CD4-positive, alpha-beta T cell (primary cell): ENCODE measurements at regions not wholly inside any gene's neighbourhood (a gene's known extent, or its start where the extent isn't known, plus 50 kb on each side); places are given as distances from the start of the nearest gene placed in this dataset.

Experiments
- ATAC-seq: fragments of 200-7000 bp; cut with Tn5 transposase; one replicate; pipeline ENCODE4 v1.10.0; 2022; ENCODE audit warnings: mild to moderate bottlenecking; ENCODE audit not compliant: poor library complexity
- CTCF ChIA-PET: fragments of 350-600 bp; sonication (Branson Sonifier 250); formaldehyde crosslinking; loops from one replicate; lab custom pipeline; 2021; ENCODE audit warnings: antibody characterized with exemption, inconsistent platforms; lab: Charles Lee
- POLR2A ChIA-PET: fragments of 350-600 bp; sonication (Branson Sonifier 250); formaldehyde crosslinking; loops from one replicate; lab custom pipeline; 2021; ENCODE audit warnings: antibody characterized with exemption, inconsistent platforms; lab: Charles Lee
- DNase-seq, 14 experiments: peaks; one replicate each; pipeline ENCODE4 v3.0.0-alpha.2; 2013 to 2020; ENCODE audit warnings: mixed read lengths in 2 of 14
- H3K27ac ChIP-seq, 2 donors: one replicate each; pipeline versions ENCODE4 v1.5.1 to v1.7.0; 2013; ENCODE audit warnings: low read length in 2 of 2, low read depth in 1 of 2, mild to moderate bottlenecking in 1 of 2
- H3K27me3 ChIP-seq, 2 experiments: 1 replicate in 1 of 2; 2 replicates in 1 of 2; pipeline versions ENCODE4 v1.6.1 to v1.7.0; 2013; ENCODE audit warnings: low read length in 2 of 2, control low read depth in 1 of 2, mild to moderate bottlenecking in 1 of 2, moderate library complexity in 1 of 2; ENCODE audit not compliant: insufficient read depth in 2 of 2, control insufficient read depth in 1 of 2
- H3K36me3 ChIP-seq: one replicate; pipeline ENCODE4 v1.6.1; 2013; ENCODE audit warnings: low read length, control low read depth; ENCODE audit not compliant: insufficient read depth
- H3K4me1 ChIP-seq: one replicate; pipeline ENCODE4 v1.6.1; 2013; ENCODE audit warnings: low read length, control low read depth; ENCODE audit not compliant: insufficient read depth
- H3K4me3 ChIP-seq: one replicate; pipeline ENCODE4 v1.5.1; 2013; ENCODE audit warnings: mild to moderate bottlenecking, low read length, moderate library complexity
- H3K9me3 ChIP-seq, 2 experiments: 1 replicate in 1 of 2; 2 replicates in 1 of 2; pipeline versions ENCODE4 v1.6.1 to v1.7.0; 2013; ENCODE audit warnings: low read length in 2 of 2, mild to moderate bottlenecking in 2 of 2, control low read depth in 1 of 2, moderate library complexity in 1 of 2; ENCODE audit not compliant: control insufficient read depth in 1 of 2, insufficient read depth in 1 of 2
- H3K27ac Mint-ChIP-seq: one replicate; pipeline ENCODE4 v1.8.0; 2020; ENCODE audit warnings: mixed read lengths
- H3K27me3 Mint-ChIP-seq: one replicate; pipeline ENCODE4 v1.8.0; 2021; ENCODE audit warnings: mixed read lengths
- H3K36me3 Mint-ChIP-seq: one replicate; pipeline ENCODE4 v1.8.0; 2021; ENCODE audit warnings: low read depth, mixed read lengths
- H3K4me1 Mint-ChIP-seq: one replicate; pipeline ENCODE4 v1.8.0; 2021; ENCODE audit warnings: low read depth, mixed read lengths
- H3K4me3 Mint-ChIP-seq: one replicate; pipeline ENCODE4 v1.8.0; 2020; ENCODE audit warnings: mild to moderate bottlenecking, mixed read lengths
- H3K9me3 Mint-ChIP-seq: one replicate; pipeline ENCODE4 v1.8.0; 2020; ENCODE audit warnings: mixed read lengths
- intact Hi-C, 2 experiments: fragments of 100-400 bp; cut with DNase I in 1 of 2; cut with micrococcal nuclease in 1 of 2; formaldehyde crosslinking; loops; one replicate each; pipeline versions ENCODE4 v1.15.1 to v1.9.0; 2023 to 2025; cut with DNase I, micrococcal nuclease
- TF ChIP-seq, protein P1 (sequence below): fragments of 200-600 bp; IDR thresholded peaks from one replicate; pipeline ENCODE4 v1.8.0; 2022; ENCODE audit warnings: antibody characterized with exemption, mild to moderate bottlenecking

DNA sequence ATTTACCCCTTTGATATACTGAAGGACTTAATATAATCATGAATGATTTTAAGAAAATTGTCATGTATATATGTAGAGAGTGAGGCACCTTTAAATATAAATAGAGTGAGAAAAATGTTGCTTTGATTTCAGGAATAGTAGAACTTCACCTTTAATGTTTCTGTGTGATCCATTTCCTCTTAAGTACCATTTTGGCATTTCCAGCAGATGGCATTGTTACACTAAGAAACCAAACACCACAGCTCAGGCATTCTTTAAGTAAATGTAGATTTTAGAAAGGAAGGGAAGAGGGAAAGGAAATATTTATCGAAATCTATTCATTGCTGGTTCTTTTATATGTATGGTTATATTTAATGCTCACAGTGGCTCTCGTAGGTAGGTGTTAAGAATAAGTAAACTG is 556.7 kb upstream of the FBXO33 start:
- no peaks in the 10 kb centered on the region for H3K27me3 ChIP-seq
- H3K9me3 ChIP-seq = no peaks in the 10 kb centered on the region
- no peaks in the 10 kb centered on the region for H3K36me3 Mint-ChIP-seq
- no peaks in the 10 kb centered on the region for H3K27me3 Mint-ChIP-seq
- peaks cover 2% of the 10 kb centered on the region for H3K9me3 Mint-ChIP-seq
- TF ChIP-seq, protein P1, sequence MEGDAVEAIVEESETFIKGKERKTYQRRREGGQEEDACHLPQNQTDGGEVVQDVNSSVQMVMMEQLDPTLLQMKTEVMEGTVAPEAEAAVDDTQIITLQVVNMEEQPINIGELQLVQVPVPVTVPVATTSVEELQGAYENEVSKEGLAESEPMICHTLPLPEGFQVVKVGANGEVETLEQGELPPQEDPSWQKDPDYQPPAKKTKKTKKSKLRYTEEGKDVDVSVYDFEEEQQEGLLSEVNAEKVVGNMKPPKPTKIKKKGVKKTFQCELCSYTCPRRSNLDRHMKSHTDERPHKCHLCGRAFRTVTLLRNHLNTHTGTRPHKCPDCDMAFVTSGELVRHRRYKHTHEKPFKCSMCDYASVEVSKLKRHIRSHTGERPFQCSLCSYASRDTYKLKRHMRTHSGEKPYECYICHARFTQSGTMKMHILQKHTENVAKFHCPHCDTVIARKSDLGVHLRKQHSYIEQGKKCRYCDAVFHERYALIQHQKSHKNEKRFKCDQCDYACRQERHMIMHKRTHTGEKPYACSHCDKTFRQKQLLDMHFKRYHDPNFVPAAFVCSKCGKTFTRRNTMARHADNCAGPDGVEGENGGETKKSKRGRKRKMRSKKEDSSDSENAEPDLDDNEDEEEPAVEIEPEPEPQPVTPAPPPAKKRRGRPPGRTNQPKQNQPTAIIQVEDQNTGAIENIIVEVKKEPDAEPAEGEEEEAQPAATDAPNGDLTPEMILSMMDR = no peak
- H3K27ac ChIP-seq = no peak overlapping the region
- POLR2A ChIA-PET = no interaction called here
- CTCF ChIA-PET = no interaction called here
- DNase-seq = peak in 3 of 14 experiments; percentile 8 to 13 (median 10)
- no peak for ATAC-seq
- H3K36me3 ChIP-seq = no peaks in the 10 kb centered on the region
- no peak overlapping the region for H3K4me3 Mint-ChIP-seq
- no peaks in the 10 kb centered on the region for H3K4me1 ChIP-seq
- H3K4me3 ChIP-seq = no peak overlapping the region
- intact Hi-C loops = no loop called here
- H3K27ac Mint-ChIP-seq = no peak overlapping the region
- no peaks in the 10 kb centered on the region for H3K4me1 Mint-ChIP-seq

DNA sequence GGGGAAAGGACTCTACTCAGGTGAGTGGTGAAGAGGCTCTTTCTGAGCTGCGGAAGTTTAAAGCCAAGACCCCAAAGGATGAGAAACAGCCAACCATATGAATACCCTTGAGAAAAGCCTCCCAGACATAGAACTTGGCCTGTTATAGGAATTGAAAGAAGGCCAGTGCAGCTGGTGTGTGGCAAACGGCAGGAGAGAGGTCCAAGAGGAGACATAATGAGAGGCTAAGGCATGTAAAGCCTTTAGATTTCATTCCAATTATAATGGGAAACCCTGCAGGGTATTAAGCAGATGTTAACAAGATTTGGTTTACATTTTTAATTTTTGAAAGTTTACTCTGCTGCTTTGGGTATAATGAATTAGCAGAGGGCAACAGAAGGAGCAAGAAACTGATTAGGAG is 552.1 kb upstream of the FBXO33 start:
- Mint-ChIP-seq H3K27me3 (no peaks in the 10 kb centered on the region), H3K36me3 (no peaks in the 10 kb centered on the region), H3K27ac (no peak overlapping the region), H3K9me3 (no peaks in the 10 kb centered on the region), H3K4me3 (no peak overlapping the region), H3K4me1 (no peaks in the 10 kb centered on the region)
- intact Hi-C loops = no loop called here
- TF ChIP-seq, protein P1 = no peak
- POLR2A ChIA-PET = no interaction called here
- ATAC-seq (no peak), DNase-seq (no peak)
- no peak overlapping the region for H3K27ac ChIP-seq
- no peak overlapping the region for H3K4me3 ChIP-seq
- H3K36me3 ChIP-seq = no peaks in the 10 kb centered on the region
- no peaks in the 10 kb centered on the region for H3K4me1 ChIP-seq
- H3K9me3 ChIP-seq = no peaks in the 10 kb centered on the region
- CTCF ChIA-PET = no interaction called here
- no peaks in the 10 kb centered on the region for H3K27me3 ChIP-seq

DNA sequence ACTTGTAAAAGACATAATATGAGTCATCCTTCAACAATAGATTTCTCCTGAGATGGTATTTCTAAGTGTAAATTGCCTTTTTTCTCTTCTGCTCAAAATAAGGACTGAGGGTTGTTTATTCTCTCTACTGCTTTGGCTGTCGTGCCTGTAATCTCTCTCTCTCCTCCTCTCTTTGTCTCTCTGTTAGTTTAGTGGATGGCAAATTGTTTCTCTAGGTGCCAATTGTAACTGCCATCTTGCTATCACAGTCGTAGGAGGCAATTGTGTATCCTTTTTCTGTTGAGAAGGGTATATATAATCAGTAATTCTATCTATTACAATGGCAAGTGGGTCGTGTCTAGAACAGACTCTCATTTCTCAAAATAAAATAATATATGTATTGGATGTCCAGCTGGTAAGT is 545.0 kb upstream of the FBXO33 start:
- no peak for ATAC-seq
- Histone ChIP-seq H3K36me3 (no peaks in the 10 kb centered on the region), H3K9me3 (no peaks in the 10 kb centered on the region), H3K27me3 (no peaks in the 10 kb centered on the region), H3K27ac (no peak overlapping the region), H3K4me1 (no peaks in the 10 kb centered on the region), H3K4me3 (no peak overlapping the region)
- TF ChIP-seq, protein P1 = no peak
- ChIA-PET POLR2A (no interaction called here), CTCF (no interaction called here)
- no peaks in the 10 kb centered on the region for H3K36me3 Mint-ChIP-seq
- DNase-seq = no peak
- H3K9me3 Mint-ChIP-seq = peaks cover 5% of the 10 kb centered on the region
- no peak overlapping the region for H3K27ac Mint-ChIP-seq
- no peaks in the 10 kb centered on the region for H3K4me1 Mint-ChIP-seq
- H3K4me3 Mint-ChIP-seq = no peak overlapping the region
- intact Hi-C loops = no loop called here
- no peaks in the 10 kb centered on the region for H3K27me3 Mint-ChIP-seq
